Hepatocyte (in vitro differentiated cells): ENCODE measurements at regions not wholly inside any gene's neighbourhood (a gene's known extent, or its start where the extent isn't known, plus 50 kb on each side); places are given as distances from the start of the nearest gene placed in this dataset.

Experiments
- DNase-seq: peaks from one replicate; pipeline ENCODE4 v3.0.0-alpha.2; 2016; ENCODE audit warnings: low spot score
- H2AFZ ChIP-seq: fragments of 200-600 bp; sonication (generic); 2 replicates; pipeline ENCODE4 v1.6.0; 2016; ENCODE audit warnings: antibody characterized with exemption, mild to moderate bottlenecking
- H3K27ac ChIP-seq: fragments of 200-600 bp; sonication (generic); 2 replicates; pipeline ENCODE4 v1.5.1; 2016; ENCODE audit warnings: mild to moderate bottlenecking
- H3K27me3 ChIP-seq: fragments of 200-600 bp; sonication (generic); 2 replicates; pipeline ENCODE4 v1.6.1; 2016
- H3K36me3 ChIP-seq: fragments of 200-600 bp; sonication (generic); replicated peaks from 2 replicates; pipeline ENCODE4 v1.5.1; 2016; ENCODE audit warnings: low read depth; ENCODE audit not compliant: insufficient read depth
- H3K4me1 ChIP-seq: fragments of 200-600 bp; sonication (generic); 2 replicates; pipeline ENCODE4 v1.5.1; 2016; ENCODE audit warnings: mild to moderate bottlenecking, moderate library complexity; ENCODE audit not compliant: insufficient read depth
- H3K4me2 ChIP-seq: fragments of 200-600 bp; sonication (generic); 2 replicates; pipeline ENCODE4 v1.6.0; 2016
- H3K4me3 ChIP-seq: fragments of 200-600 bp; sonication (generic); 2 replicates; pipeline ENCODE4 v1.5.1; 2016; ENCODE audit warnings: mild to moderate bottlenecking
- H3K79me2 ChIP-seq: fragments of 200-600 bp; sonication (generic); 2 replicates; pipeline ENCODE4 v1.6.0; 2017; ENCODE audit warnings: mild to moderate bottlenecking
- H3K9me2 ChIP-seq: fragments of 200-600 bp; sonication (generic); replicated peaks from 2 replicates; pipeline ENCODE4 v1.6.0; 2017; ENCODE audit warnings: mild to moderate bottlenecking; ENCODE audit not compliant: insufficient read depth
- H3K9me3 ChIP-seq: fragments of 200-600 bp; sonication (generic); 2 replicates; pipeline ENCODE4 v1.5.1; 2016; ENCODE audit warnings: low read depth, mild to moderate bottlenecking
- H4K20me1 ChIP-seq: fragments of 200-600 bp; sonication (generic); 2 replicates; pipeline ENCODE4 v1.6.0; 2016; ENCODE audit warnings: mild to moderate bottlenecking; ENCODE audit not compliant: insufficient read depth, poor library complexity, severe bottlenecking
- EZH2 ChIP-seq: fragments of 200-600 bp; sonication (generic); IDR thresholded peaks from 2 replicates; pipeline ENCODE4 v1.6.1; 2016; ENCODE audit warnings: antibody characterized with exemption, mild to moderate bottlenecking, borderline replicate concordance
- EZH2phosphoT487 ChIP-seq: fragments of 200-600 bp; sonication (generic); IDR thresholded peaks from one replicate; pipeline ENCODE4 v1.6.1; 2018; ENCODE audit warnings: antibody characterized with exemption, mild to moderate bottlenecking, low read depth, moderate library complexity; ENCODE audit not compliant: unreplicated experiment, severe bottlenecking
- WGBS: methylation state at CpG from one replicate; pipeline ENCODE4 v1.1.6; 2016; ENCODE audit warnings: low lambda C conversion rate; ENCODE audit errors: missing lambda C conversion rate; 5-methylcytosine and 5-hydroxymethylcytosine counted together
- TF ChIP-seq, protein P1 (sequence below): fragments of 200-600 bp; sonication (generic); IDR thresholded peaks from 2 replicates; pipeline ENCODE4 v1.5.1; 2016; ENCODE audit warnings: antibody characterized with exemption, mild to moderate bottlenecking; ENCODE audit not compliant: poor library complexity

DNA sequence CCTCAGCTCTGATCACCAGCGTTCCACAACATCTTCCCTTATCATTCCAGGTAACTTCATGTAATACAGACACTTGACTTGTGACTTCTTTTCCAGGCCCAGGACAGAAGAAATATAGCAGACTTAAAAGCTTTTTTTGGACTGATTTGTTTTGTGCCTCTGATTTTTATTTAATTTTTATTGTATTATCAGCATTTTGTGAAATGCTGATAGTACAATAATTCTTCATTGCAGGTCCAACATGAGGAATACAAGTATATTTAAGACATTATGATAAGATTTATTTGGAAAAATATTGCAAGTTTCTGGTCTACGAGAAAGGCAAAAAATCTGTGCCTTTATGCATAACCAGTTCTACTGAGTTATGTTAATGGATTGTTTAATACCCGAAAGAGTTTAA, 94.5 kb upstream of the THUMPD2 start:
- H3K4me2 ChIP-seq: no peak overlapping the region
- WGBS: 93% methylated on average over 3 of the region's 3 CpGs
- no peaks in the 10 kb centered on the region for H3K4me1 ChIP-seq
- no peaks in the 10 kb centered on the region for H3K9me3 ChIP-seq
- no peak overlapping the region for H3K27ac ChIP-seq
- H2AFZ ChIP-seq: no peak overlapping the region
- H3K79me2 ChIP-seq: no peaks in the 10 kb centered on the region
- DNase-seq: no peak
- no peaks in the 10 kb centered on the region for H3K27me3 ChIP-seq
- H3K9me2 ChIP-seq: no peaks in the 10 kb centered on the region
- H3K4me3 ChIP-seq: no peak overlapping the region
- H4K20me1 ChIP-seq: no peaks in the 10 kb centered on the region
- H3K36me3 ChIP-seq: no peaks in the 10 kb centered on the region
- TF ChIP-seq EZH2 (no peak), EZH2phosphoT487 (no peak)
- TF ChIP-seq, protein P1, sequence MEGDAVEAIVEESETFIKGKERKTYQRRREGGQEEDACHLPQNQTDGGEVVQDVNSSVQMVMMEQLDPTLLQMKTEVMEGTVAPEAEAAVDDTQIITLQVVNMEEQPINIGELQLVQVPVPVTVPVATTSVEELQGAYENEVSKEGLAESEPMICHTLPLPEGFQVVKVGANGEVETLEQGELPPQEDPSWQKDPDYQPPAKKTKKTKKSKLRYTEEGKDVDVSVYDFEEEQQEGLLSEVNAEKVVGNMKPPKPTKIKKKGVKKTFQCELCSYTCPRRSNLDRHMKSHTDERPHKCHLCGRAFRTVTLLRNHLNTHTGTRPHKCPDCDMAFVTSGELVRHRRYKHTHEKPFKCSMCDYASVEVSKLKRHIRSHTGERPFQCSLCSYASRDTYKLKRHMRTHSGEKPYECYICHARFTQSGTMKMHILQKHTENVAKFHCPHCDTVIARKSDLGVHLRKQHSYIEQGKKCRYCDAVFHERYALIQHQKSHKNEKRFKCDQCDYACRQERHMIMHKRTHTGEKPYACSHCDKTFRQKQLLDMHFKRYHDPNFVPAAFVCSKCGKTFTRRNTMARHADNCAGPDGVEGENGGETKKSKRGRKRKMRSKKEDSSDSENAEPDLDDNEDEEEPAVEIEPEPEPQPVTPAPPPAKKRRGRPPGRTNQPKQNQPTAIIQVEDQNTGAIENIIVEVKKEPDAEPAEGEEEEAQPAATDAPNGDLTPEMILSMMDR: no peak

GRCh38 chr2:39872748-39873147, 93.7 kb upstream of the THUMPD2 start:
- DNase-seq: no peak
- no peaks in the 10 kb centered on the region for H4K20me1 ChIP-seq
- H3K27ac ChIP-seq: no peak overlapping the region
- TF ChIP-seq, protein P1: no peak
- TF ChIP-seq EZH2 (no peak), EZH2phosphoT487 (no peak)
- no peaks in the 10 kb centered on the region for H3K9me3 ChIP-seq
- no peak overlapping the region for H3K4me3 ChIP-seq
- no peaks in the 10 kb centered on the region for H3K27me3 ChIP-seq
- H3K9me2 ChIP-seq: no peaks in the 10 kb centered on the region
- no peak overlapping the region for H3K4me2 ChIP-seq
- no peaks in the 10 kb centered on the region for H3K79me2 ChIP-seq
- no peak overlapping the region for H2AFZ ChIP-seq
- no peaks in the 10 kb centered on the region for H3K36me3 ChIP-seq
- WGBS: 93% methylated on average over 2 of the region's 2 CpGs
- H3K4me1 ChIP-seq: no peaks in the 10 kb centered on the region

DNA sequence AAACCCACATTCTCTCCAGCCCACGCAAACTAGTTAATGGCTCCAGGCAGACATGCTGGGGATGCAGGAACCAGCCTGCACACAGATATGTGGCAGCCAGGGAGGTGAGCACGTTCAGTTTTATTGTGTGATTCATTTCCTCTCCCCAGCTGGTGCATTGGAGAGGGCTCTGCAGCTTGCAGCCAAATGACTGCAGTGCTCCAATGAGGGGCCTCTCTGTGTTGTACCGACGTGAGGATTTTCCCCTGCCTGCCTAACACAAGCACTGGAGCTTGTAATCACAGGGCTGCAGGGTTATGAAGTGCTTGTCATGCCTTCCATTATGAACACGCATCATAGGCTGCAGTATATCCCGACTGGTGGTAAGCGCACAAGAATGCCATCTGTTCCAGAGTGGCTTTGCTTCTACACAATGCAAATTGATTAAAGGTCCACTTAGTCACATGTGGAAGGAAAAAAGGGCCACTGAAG, 92.3 kb upstream of the THUMPD2 start:
- peak; percentile 19 for DNase-seq
- TF ChIP-seq EZH2: no peak
- no peak for TF ChIP-seq EZH2phosphoT487
- TF ChIP-seq, protein P1: no peak
- no peaks in the 10 kb centered on the region for H3K4me1 ChIP-seq
- H2AFZ ChIP-seq: no peak overlapping the region
- no peak overlapping the region for H3K4me2 ChIP-seq
- no peaks in the 10 kb centered on the region for H3K9me3 ChIP-seq
- WGBS: 49% methylated on average over 7 of the region's 7 CpGs
- no peaks in the 10 kb centered on the region for H3K36me3 ChIP-seq
- H3K27me3 ChIP-seq: no peaks in the 10 kb centered on the region
- no peaks in the 10 kb centered on the region for H3K9me2 ChIP-seq
- no peak overlapping the region for H3K27ac ChIP-seq
- H3K79me2 ChIP-seq: no peaks in the 10 kb centered on the region
- no peaks in the 10 kb centered on the region for H4K20me1 ChIP-seq
- H3K4me3 ChIP-seq: no peak overlapping the region

- Histone ChIP-seq H3K4me3 (no peak overlapping the region), H4K20me1 (no peaks in the 10 kb centered on the region), H2AFZ (no peak overlapping the region), H3K27ac (no peak overlapping the region), H3K9me2 (no peaks in the 10 kb centered on the region), H3K27me3 (no peaks in the 10 kb centered on the region), H3K4me2 (no peak overlapping the region), H3K36me3 (no peaks in the 10 kb centered on the region), H3K9me3 (no peaks in the 10 kb centered on the region), H3K79me2 (no peaks in the 10 kb centered on the region), H3K4me1 (no peaks in the 10 kb centered on the region)
- TF ChIP-seq EZH2phosphoT487 (no peak), EZH2 (no peak)
- TF ChIP-seq, protein P1: no peak
- 78% methylated on average over 3 of the region's 3 CpGs for WGBS
- DNase-seq: no peak
These were observed 91.8 kb upstream of the THUMPD2 start for GRCh38 chr2:39870871-39871270.
